ENCODE measurements at regions not wholly inside any gene's neighbourhood (a gene's known extent, or its start where the extent isn't known, plus 50 kb on each side); places are given as distances from the start of the nearest gene placed in this dataset.

GRCh38 chr5:37971483-37972024 lies 131.7 kb upstream of the GDNF start:
- RAD21 ChIA-PET (ENCODE audit: low non-redundant PET in 1 of 2, low total read pairs in 2 of 2, uncharacterized antibody in 2 of 2, unreplicated experiment in 2 of 2) = no interaction called here
- no peak overlapping the region for H3K9ac ChIP-seq (ENCODE audit: low read length)
- CTCF ChIA-PET = no interaction called here
- POLR2A ChIA-PET = no interaction called here
- no peak overlapping the region for H2AFZ ChIP-seq (ENCODE audit: low read depth, low read length, poor library complexity, severe bottlenecking)
- no peak for ATAC-seq
- no peaks in the 10 kb centered on the region for H3K4me1 ChIP-seq (ENCODE audit: control insufficient read depth in 1 of 2, insufficient read depth in 2 of 2, low read length in 2 of 2)
- no peaks in the 10 kb centered on the region for H3K36me3 ChIP-seq (ENCODE audit: control insufficient read depth in 1 of 2, insufficient read depth in 2 of 2, low read length in 2 of 2)
- H3K4me3 ChIP-seq (replicated peaks in 1 of 2; ENCODE audit: low read depth in 1 of 2, low read length in 2 of 2) = no peak overlapping the region
- BruUV-seq (replicated peaks) = no TSS peak
- no peaks in the 10 kb centered on the region for H3K9me3 ChIP-seq (ENCODE audit: control insufficient read depth in 1 of 2, insufficient read depth in 1 of 2, low read depth in 1 of 2, low read length in 2 of 2)
- no peaks in the 10 kb centered on the region for H3K9me2 ChIP-seq (ENCODE audit: insufficient read depth)
- no peak overlapping the region for H3K27ac ChIP-seq (ENCODE audit: low read depth, low read length)
- no peaks in the 10 kb centered on the region for H3K79me2 ChIP-seq (ENCODE audit: insufficient read depth, low read length)
- TF ChIP-seq RAD21 (IDR thresholded peaks at IDR 0.05; ENCODE audit: low read depth) (no peak), POLR2A (IDR thresholded peaks at IDR 0.05; ENCODE audit: borderline replicate concordance, extremely low read depth, insufficient read depth, insufficient read length) (no peak), SIN3A (IDR thresholded peaks at IDR 0.05; ENCODE audit: low read depth) (no peak), MAX (IDR thresholded peaks at IDR 0.05) (no peak), JUND (IDR thresholded peaks at IDR 0.05) (no peak), ZFX (IDR thresholded peaks at IDR 0.05) (no peak), YY1 (IDR thresholded peaks at IDR 0.05; ENCODE audit: extremely low read depth, insufficient replicate concordance, low read depth, low read length) (no peak), ATF3 (IDR thresholded peaks at IDR 0.05) (no peak), EZH2 (IDR thresholded peaks at IDR 0.05) (no peak), EGR1 (IDR thresholded peaks at IDR 0.05; ENCODE audit: low read depth) (no peak)
- TF ChIP-seq, protein P1, sequence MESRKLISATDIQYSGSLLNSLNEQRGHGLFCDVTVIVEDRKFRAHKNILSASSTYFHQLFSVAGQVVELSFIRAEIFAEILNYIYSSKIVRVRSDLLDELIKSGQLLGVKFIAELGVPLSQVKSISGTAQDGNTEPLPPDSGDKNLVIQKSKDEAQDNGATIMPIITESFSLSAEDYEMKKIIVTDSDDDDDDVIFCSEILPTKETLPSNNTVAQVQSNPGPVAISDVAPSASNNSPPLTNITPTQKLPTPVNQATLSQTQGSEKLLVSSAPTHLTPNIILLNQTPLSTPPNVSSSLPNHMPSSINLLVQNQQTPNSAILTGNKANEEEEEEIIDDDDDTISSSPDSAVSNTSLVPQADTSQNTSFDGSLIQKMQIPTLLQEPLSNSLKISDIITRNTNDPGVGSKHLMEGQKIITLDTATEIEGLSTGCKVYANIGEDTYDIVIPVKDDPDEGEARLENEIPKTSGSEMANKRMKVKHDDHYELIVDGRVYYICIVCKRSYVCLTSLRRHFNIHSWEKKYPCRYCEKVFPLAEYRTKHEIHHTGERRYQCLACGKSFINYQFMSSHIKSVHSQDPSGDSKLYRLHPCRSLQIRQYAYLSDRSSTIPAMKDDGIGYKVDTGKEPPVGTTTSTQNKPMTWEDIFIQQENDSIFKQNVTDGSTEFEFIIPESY (IDR thresholded peaks at IDR 0.05; ENCODE audit: extremely low read depth, insufficient replicate concordance, low read length) = no peak
- DNase-seq (ENCODE audit: low read depth, low spot score) = no peak
- peaks cover 14% of the 10 kb centered on the region for H3K27me3 ChIP-seq (ENCODE audit: insufficient read depth, low read length)
- intact Hi-C loops (cut with micrococcal nuclease) = no loop called here
- H4K20me1 ChIP-seq (ENCODE audit: insufficient read depth) = no peaks in the 10 kb centered on the region
- H3K4me2 ChIP-seq (ENCODE audit: low read length) = no peak overlapping the region
